ENCODE measurements at regions not wholly inside any gene's neighbourhood (a gene's known extent, or its start where the extent isn't known, plus 50 kb on each side); places are given as distances from the start of the nearest gene placed in this dataset.

DNA sequence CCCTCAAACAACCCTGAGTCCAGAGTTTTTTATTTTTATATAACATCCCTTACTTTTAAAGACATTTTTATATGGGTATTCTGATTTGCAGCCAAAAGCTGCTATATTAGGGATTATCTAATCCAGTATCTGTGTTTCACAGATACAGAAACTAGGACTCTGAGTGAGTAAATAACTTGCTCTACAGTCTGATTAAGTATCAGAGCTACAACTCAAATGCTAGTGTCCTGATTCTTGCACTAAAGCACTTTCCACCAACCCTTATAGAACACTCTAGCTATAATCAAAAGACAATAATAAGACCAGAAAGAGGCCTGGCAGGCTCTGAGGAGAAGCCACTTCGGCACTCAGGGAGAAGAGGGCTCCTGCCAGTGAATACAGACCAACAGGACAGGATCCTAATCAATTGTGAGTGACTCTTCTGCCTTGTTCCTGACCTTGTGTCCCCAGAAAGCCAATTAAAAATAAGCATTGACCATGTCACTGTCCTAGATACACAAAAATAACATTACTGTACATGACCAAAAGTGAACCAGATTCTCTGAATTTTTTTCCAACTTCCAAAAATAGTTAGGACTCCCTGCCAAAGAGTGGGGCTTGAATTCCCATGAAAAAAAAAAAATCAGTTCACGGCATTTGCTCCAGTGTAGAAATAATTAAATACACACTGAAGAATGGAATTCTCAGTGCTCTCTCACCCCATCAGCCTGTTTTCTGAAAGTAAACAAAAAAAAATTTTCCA is 63.6 kb upstream of the MAP3K1 start:
- TF ChIP-seq, protein P1, sequence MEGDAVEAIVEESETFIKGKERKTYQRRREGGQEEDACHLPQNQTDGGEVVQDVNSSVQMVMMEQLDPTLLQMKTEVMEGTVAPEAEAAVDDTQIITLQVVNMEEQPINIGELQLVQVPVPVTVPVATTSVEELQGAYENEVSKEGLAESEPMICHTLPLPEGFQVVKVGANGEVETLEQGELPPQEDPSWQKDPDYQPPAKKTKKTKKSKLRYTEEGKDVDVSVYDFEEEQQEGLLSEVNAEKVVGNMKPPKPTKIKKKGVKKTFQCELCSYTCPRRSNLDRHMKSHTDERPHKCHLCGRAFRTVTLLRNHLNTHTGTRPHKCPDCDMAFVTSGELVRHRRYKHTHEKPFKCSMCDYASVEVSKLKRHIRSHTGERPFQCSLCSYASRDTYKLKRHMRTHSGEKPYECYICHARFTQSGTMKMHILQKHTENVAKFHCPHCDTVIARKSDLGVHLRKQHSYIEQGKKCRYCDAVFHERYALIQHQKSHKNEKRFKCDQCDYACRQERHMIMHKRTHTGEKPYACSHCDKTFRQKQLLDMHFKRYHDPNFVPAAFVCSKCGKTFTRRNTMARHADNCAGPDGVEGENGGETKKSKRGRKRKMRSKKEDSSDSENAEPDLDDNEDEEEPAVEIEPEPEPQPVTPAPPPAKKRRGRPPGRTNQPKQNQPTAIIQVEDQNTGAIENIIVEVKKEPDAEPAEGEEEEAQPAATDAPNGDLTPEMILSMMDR (IDR thresholded peaks at IDR 0.05), result no peak
- no peak for TF ChIP-seq POLR2A (IDR thresholded peaks at IDR 0.05)

All from uterus (tissue), 2 donors.